ENCODE measurements at regions not wholly inside any gene's neighbourhood (a gene's known extent, or its start where the extent isn't known, plus 50 kb on each side); places are given as distances from the start of the nearest gene placed in this dataset.

GRCh38 chr5:18379189-18379588, 744.9 kb downstream of the TAF11L14 start:
- Histone ChIP-seq H3K27ac (no peak overlapping the region), H3K4me1 (no peaks in the 10 kb centered on the region), H3K36me3 (replicated peaks in 1 of 2; ENCODE audit: insufficient read depth in 1 of 2, low read depth in 2 of 2) (no peaks in the 10 kb centered on the region), H3K27me3 (no peaks in the 10 kb centered on the region), H3K9me3 (no peaks in the 10 kb centered on the region), H3K4me3 (no peak overlapping the region)
- no peak for TF ChIP-seq POLR2A (IDR thresholded peaks at IDR 0.05)
- TF ChIP-seq CTCF (IDR thresholded peaks at IDR 0.05), result no peak
- ATAC-seq (no peak), DNase-seq (no peak)
- intact Hi-C loops (cut with DNase I), result no loop called here
- 32% methylated on average over 1 of the region's 1 CpG for WGBS, 2 donors

GRCh38 chr5:18380729-18381362, 746.6 kb downstream of the TAF11L14 start:
- no peaks in the 10 kb centered on the region for H3K9me3 ChIP-seq
- DNase-seq, result no peak
- no peaks in the 10 kb centered on the region for H3K4me1 ChIP-seq
- 20 to 25% methylated on average over 2 of the region's 2 CpGs for WGBS, 2 donors
- intact Hi-C loops (cut with DNase I), result no loop called here
- no peaks in the 10 kb centered on the region for H3K36me3 ChIP-seq (replicated peaks in 1 of 2; ENCODE audit: insufficient read depth in 1 of 2, low read depth in 2 of 2)
- H3K27me3 ChIP-seq, result no peaks in the 10 kb centered on the region
- H3K27ac ChIP-seq, result no peak overlapping the region
- no peak for ATAC-seq
- no peak overlapping the region for H3K4me3 ChIP-seq
- TF ChIP-seq CTCF (IDR thresholded peaks at IDR 0.05) (no peak), POLR2A (IDR thresholded peaks at IDR 0.05) (no peak)

GRCh38 chr5:18393565-18394442, 759.5 kb downstream of the TAF11L14 start:
- intact Hi-C loops (cut with DNase I), result no loop called here
- H3K4me3 ChIP-seq, result no peak overlapping the region
- H3K27ac ChIP-seq, result no peak overlapping the region
- 29 to 39% methylated on average over 14 to 17 of the region's 17 CpGs for WGBS, 2 donors
- no peaks in the 10 kb centered on the region for H3K36me3 ChIP-seq (replicated peaks in 1 of 2; ENCODE audit: insufficient read depth in 1 of 2, low read depth in 2 of 2)
- peak; percentile 58 for ATAC-seq
- TF ChIP-seq POLR2A (IDR thresholded peaks at IDR 0.05) (no peak), CTCF (IDR thresholded peaks at IDR 0.05) (peak; percentile 45 to 83 (median 58))
- DNase-seq, result peak; percentile 30 to 60 (median 44)
- H3K9me3 ChIP-seq, result no peaks in the 10 kb centered on the region
- H3K27me3 ChIP-seq, result no peaks in the 10 kb centered on the region
- H3K4me1 ChIP-seq, result no peaks in the 10 kb centered on the region

GRCh38 chr5:18394443-18394804, 760.2 kb downstream of the TAF11L14 start:
- no peak overlapping the region for H3K4me3 ChIP-seq
- H3K27ac ChIP-seq, result no peak overlapping the region
- DNase-seq, result no peak
- ATAC-seq, result no peak
- no peaks in the 10 kb centered on the region for H3K9me3 ChIP-seq
- H3K36me3 ChIP-seq (replicated peaks in 1 of 2; ENCODE audit: insufficient read depth in 1 of 2, low read depth in 2 of 2), result no peaks in the 10 kb centered on the region
- intact Hi-C loops (cut with DNase I), result no loop called here
- TF ChIP-seq POLR2A (IDR thresholded peaks at IDR 0.05) (no peak), CTCF (IDR thresholded peaks at IDR 0.05) (peak in 1 of 7 experiments; percentile 9)
- 14 to 17% methylated on average over 4 of the region's 4 CpGs for WGBS, 2 donors
- no peaks in the 10 kb centered on the region for H3K27me3 ChIP-seq
- H3K4me1 ChIP-seq, result no peaks in the 10 kb centered on the region

Data from body of pancreas (tissue), 4 donors.